ENCODE measurements at regions not wholly inside any gene's neighbourhood (a gene's known extent, or its start where the extent isn't known, plus 50 kb on each side); places are given as distances from the start of the nearest gene placed in this dataset.

GRCh38 chr2:16123856-16124780 is 183.8 kb downstream of the MYCN start:
- Histone ChIP-seq H3K9ac (ENCODE audit: low read length in 5 of 5) (no peak overlapping the region), H3K27ac (ENCODE audit: low read depth, low read length) (no peak overlapping the region), H3K4me1 (ENCODE audit: control insufficient read depth in 5 of 5, insufficient read depth in 5 of 5, low read length in 5 of 5) (peaks cover 0 to 7% (median 0%) of the 10 kb centered on the region in 5 donors), H3K4me3 (ENCODE audit: low read depth in 1 of 5, low read length in 5 of 5) (no peak overlapping the region), H3K27me3 (ENCODE audit: control insufficient read depth in 5 of 5, insufficient read depth in 4 of 5, low read length in 5 of 5) (peaks cover 0 to 11% (median 4%) of the 10 kb centered on the region in 5 donors), H3K36me3 (ENCODE audit: control insufficient read depth in 5 of 5, insufficient read depth in 5 of 5, low read length in 5 of 5) (no peaks in the 10 kb centered on the region), H3K9me3 (ENCODE audit: control insufficient read depth in 5 of 5, low read length in 5 of 5) (peaks cover 0 to 4% (median 0%) of the 10 kb centered on the region in 5 donors)

DNA sequence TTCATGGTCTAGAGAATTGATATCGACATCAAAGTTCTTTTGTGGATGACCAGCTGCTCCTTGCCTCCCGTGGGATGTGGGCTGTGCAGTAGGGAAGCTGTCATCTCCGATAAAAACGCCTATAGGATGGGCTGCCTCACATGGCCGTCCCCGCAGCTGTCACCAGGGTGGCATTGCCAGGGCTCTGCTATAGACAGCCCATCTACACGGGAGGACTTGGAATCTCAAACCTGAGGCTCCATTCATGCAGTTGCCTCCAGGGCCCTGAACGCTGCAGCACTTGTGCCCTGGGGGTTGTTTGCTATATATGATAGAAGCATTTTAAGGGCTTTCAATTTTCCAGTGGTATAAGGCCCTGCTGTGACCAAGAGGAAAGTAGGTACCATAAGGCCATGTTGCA is 183.1 kb downstream of the MYCN start:
- Histone ChIP-seq H3K4me1 (ENCODE audit: control insufficient read depth in 5 of 5, insufficient read depth in 5 of 5, low read length in 5 of 5) (peaks cover 0 to 7% (median 0%) of the 10 kb centered on the region in 5 donors), H3K4me3 (ENCODE audit: low read depth in 1 of 5, low read length in 5 of 5) (no peak overlapping the region), H3K9me3 (ENCODE audit: control insufficient read depth in 5 of 5, low read length in 5 of 5) (peaks cover 0 to 4% (median 0%) of the 10 kb centered on the region in 5 donors), H3K9ac (ENCODE audit: low read length in 5 of 5) (no peak overlapping the region), H3K27ac (ENCODE audit: low read depth, low read length) (no peak overlapping the region), H3K36me3 (ENCODE audit: control insufficient read depth in 5 of 5, insufficient read depth in 5 of 5, low read length in 5 of 5) (no peaks in the 10 kb centered on the region), H3K27me3 (ENCODE audit: control insufficient read depth in 5 of 5, insufficient read depth in 4 of 5, low read length in 5 of 5) (peaks cover 0 to 11% (median 4%) of the 10 kb centered on the region in 5 donors)

DNA sequence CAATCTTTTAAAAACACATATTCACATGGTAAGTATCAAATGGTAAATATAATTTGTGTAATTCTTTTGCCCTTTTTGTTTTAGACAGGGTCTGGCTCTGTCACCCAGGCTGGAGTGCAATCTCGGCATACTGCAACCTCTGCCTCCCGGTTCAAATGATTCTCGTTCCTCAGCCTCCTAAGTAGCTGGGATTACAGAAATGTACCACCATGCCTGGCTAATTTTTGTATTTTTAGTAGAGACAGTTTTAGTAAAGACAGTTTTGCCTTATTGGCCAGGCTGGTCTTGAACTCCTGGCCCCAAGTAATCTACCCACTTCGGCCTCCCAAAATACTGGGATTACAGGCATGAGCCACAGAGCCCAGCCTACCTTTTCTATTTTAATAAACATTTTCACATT is 182.2 kb downstream of the MYCN start:
- Histone ChIP-seq H3K27me3 (ENCODE audit: control insufficient read depth in 5 of 5, insufficient read depth in 4 of 5, low read length in 5 of 5) (peaks cover 0 to 11% (median 4%) of the 10 kb centered on the region in 5 donors), H3K27ac (ENCODE audit: low read depth, low read length) (no peak overlapping the region), H3K9ac (ENCODE audit: low read length in 5 of 5) (no peak overlapping the region), H3K4me1 (ENCODE audit: control insufficient read depth in 5 of 5, insufficient read depth in 5 of 5, low read length in 5 of 5) (peaks cover 0 to 7% (median 0%) of the 10 kb centered on the region in 5 donors), H3K4me3 (ENCODE audit: low read depth in 1 of 5, low read length in 5 of 5) (no peak overlapping the region), H3K36me3 (ENCODE audit: control insufficient read depth in 5 of 5, insufficient read depth in 5 of 5, low read length in 5 of 5) (no peaks in the 10 kb centered on the region), H3K9me3 (ENCODE audit: control insufficient read depth in 5 of 5, low read length in 5 of 5) (peaks cover 0 to 4% (median 0%) of the 10 kb centered on the region in 5 donors)

DNA sequence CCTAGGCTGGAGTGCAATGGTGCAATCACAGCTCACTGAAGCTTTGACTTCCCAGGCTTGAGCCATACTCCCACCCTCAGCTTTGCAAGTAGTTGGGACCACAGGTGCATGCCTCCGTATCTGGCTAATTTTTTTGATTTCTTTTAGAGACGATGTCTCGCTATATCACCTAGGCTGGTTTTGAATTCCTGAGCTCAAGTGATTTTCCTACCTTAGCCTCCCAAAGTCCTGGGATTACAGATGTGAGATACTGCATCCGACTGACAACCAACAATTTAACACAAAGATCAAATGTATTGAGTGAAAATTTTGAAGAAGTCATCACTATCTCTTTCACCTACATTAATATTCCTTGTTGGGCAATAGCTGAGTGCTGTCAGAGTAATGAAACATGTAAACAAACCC is 181.6 kb downstream of the MYCN start:
- Histone ChIP-seq H3K27ac (ENCODE audit: low read depth, low read length) (no peak overlapping the region), H3K9ac (ENCODE audit: low read length in 5 of 5) (no peak overlapping the region), H3K4me1 (ENCODE audit: control insufficient read depth in 5 of 5, insufficient read depth in 5 of 5, low read length in 5 of 5) (peaks cover 0 to 7% (median 0%) of the 10 kb centered on the region in 5 donors), H3K36me3 (ENCODE audit: control insufficient read depth in 5 of 5, insufficient read depth in 5 of 5, low read length in 5 of 5) (no peaks in the 10 kb centered on the region), H3K4me3 (ENCODE audit: low read depth in 1 of 5, low read length in 5 of 5) (no peak overlapping the region), H3K9me3 (ENCODE audit: control insufficient read depth in 5 of 5, low read length in 5 of 5) (peaks cover 0 to 4% (median 0%) of the 10 kb centered on the region in 5 donors), H3K27me3 (ENCODE audit: control insufficient read depth in 5 of 5, insufficient read depth in 4 of 5, low read length in 5 of 5) (peaks cover 0 to 11% (median 4%) of the 10 kb centered on the region in 5 donors)

DNA sequence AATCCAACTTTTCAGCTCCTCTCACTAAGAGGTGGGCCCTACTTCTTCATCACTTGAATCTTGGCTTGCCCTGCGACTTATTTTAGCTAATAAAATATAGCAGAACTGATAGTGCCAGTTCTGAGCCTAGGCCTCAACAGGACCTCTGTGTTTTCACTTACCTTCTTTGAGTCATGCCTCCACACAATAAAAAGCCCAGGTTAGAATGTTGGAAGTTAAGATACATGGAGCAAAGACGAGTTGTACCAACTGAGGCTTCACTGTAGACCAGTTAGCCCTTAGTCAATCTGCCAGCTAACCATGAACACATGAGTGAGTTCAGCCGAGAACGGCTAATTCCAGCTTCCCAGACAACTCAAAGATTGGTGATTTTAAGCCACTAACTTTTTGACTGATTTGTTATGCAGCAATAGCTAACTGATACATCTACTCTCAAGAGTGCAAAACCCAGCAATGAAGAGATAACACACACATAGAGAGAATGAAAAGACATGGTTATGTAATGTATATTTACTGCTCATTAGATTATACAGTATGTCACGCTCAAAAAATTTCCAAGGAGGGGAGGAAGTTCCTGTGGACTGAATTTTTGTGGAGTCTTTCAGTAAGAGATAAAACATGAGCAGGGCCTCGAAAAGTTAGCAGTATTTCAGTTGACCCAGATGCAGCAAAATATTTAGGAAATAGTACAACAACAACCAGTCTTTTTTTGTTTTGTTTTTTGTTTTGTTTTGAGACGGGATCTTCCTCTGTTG is 181.1 kb downstream of the MYCN start:
- peaks cover 0 to under 1% (median 0%) of the 10 kb centered on the region in 5 donors for H3K4me1 ChIP-seq (ENCODE audit: control insufficient read depth in 5 of 5, insufficient read depth in 5 of 5, low read length in 5 of 5)
- no peak overlapping the region for H3K4me3 ChIP-seq (ENCODE audit: low read depth in 1 of 5, low read length in 5 of 5)
- peaks cover 0 to 4% (median 0%) of the 10 kb centered on the region in 5 donors for H3K9me3 ChIP-seq (ENCODE audit: control insufficient read depth in 5 of 5, low read length in 5 of 5)
- H3K27ac ChIP-seq (ENCODE audit: low read depth, low read length): no peak overlapping the region
- no peaks in the 10 kb centered on the region for H3K36me3 ChIP-seq (ENCODE audit: control insufficient read depth in 5 of 5, insufficient read depth in 5 of 5, low read length in 5 of 5)
- H3K9ac ChIP-seq (ENCODE audit: low read length in 5 of 5): no peak overlapping the region
- H3K27me3 ChIP-seq (ENCODE audit: control insufficient read depth in 5 of 5, insufficient read depth in 4 of 5, low read length in 5 of 5): peaks cover 0 to 11% (median 4%) of the 10 kb centered on the region in 5 donors

DNA sequence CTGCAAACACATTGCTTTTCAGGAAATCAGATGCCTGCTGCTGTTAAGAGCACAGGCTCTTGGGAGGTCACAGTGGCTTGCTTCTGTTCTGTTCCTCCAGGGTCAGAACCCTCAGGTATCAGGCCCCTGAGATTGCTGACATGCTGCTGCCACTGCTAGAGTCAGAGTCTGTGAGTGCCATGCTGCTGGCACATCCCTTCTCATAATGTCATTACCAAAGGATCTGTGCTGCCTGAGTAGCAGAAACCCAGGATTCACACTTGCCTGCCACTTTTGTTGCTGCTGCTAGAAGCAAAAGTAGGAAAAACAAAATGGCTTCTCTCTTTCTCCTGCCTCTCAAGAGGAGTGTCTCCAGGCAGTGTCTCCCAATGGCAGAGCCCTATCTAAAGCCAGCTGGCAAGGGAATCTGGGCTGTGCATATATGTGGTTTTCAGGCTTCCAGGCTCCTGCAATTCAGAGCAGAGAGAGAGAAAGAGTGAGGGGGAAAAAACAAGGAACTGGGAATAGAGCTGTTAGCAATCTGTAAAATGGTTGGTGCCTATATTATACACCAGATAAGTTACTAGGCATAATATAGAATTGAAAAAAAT is 180.3 kb downstream of the MYCN start:
- H3K4me1 ChIP-seq (ENCODE audit: control insufficient read depth in 5 of 5, insufficient read depth in 5 of 5, low read length in 5 of 5): no peaks in the 10 kb centered on the region
- H3K4me3 ChIP-seq (ENCODE audit: low read depth in 1 of 5, low read length in 5 of 5): no peak overlapping the region
- H3K9me3 ChIP-seq (ENCODE audit: control insufficient read depth in 5 of 5, low read length in 5 of 5): peaks cover 0 to 4% (median 0%) of the 10 kb centered on the region in 5 donors
- no peaks in the 10 kb centered on the region for H3K36me3 ChIP-seq (ENCODE audit: control insufficient read depth in 5 of 5, insufficient read depth in 5 of 5, low read length in 5 of 5)
- peaks cover 0 to 11% (median 3%) of the 10 kb centered on the region in 5 donors for H3K27me3 ChIP-seq (ENCODE audit: control insufficient read depth in 5 of 5, insufficient read depth in 4 of 5, low read length in 5 of 5)
- H3K9ac ChIP-seq (ENCODE audit: low read length in 5 of 5): no peak overlapping the region
- no peak overlapping the region for H3K27ac ChIP-seq (ENCODE audit: low read depth, low read length)

- no peak overlapping the region for H3K4me3 ChIP-seq (ENCODE audit: low read depth in 1 of 5, low read length in 5 of 5)
- no peak overlapping the region for H3K9ac ChIP-seq (ENCODE audit: low read length in 5 of 5)
- H3K4me1 ChIP-seq (ENCODE audit: control insufficient read depth in 5 of 5, insufficient read depth in 5 of 5, low read length in 5 of 5): no peaks in the 10 kb centered on the region
- H3K27ac ChIP-seq (ENCODE audit: low read depth, low read length): no peak overlapping the region
- peaks cover 0 to 4% (median 0%) of the 10 kb centered on the region in 5 donors for H3K9me3 ChIP-seq (ENCODE audit: control insufficient read depth in 5 of 5, low read length in 5 of 5)
- H3K27me3 ChIP-seq (ENCODE audit: control insufficient read depth in 5 of 5, insufficient read depth in 4 of 5, low read length in 5 of 5): peaks cover 0 to 3% (median 0%) of the 10 kb centered on the region in 5 donors
- H3K36me3 ChIP-seq (ENCODE audit: control insufficient read depth in 5 of 5, insufficient read depth in 5 of 5, low read length in 5 of 5): no peaks in the 10 kb centered on the region
These were observed 179.4 kb downstream of the MYCN start for GRCh38 chr2:16119741-16120140.

DNA sequence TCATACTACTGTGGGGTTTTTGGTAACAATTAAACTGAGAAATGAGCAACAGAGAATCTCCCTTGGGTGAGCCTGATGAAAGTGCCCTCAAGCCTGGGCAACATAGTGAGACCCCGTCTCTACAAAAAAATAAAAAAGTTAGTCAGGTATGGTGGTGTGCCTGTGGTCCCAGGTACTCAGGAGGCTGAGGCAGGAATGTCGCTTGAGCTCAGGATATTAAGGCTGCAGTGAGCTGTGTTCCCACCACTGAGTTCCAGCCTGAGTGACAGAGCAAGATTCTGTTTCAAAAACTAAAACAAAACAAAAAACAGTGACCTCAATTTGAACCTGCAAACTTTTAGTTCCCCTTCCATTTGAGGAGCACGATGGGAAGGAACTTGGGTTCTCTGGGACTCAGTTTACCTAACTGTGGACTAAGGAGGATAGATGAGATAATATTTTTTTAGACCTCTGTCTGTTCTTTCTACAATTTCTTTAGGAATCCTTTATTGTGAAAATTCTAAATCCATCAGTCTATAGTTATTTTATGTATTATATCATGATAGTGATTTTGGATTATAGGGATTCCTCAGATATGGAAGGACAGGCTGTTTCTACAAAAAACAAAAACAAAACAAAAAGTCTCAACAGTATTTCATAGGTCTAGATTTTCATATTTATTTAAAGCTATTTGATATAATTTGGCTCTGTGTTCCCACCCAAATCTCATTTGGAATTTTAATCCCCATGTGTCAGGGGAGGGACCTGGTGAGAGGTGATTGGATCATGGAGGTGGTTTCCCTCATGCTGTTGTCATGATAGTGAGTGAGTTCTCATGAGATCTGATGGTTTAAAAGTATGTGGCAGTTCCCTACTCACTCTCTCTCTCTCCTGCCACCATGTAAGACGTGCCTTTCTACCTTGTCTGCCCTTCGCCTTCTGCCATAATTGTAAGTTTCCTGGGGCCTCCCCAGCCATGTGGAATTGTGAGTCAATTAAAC is 178.6 kb downstream of the MYCN start:
- Histone ChIP-seq H3K9ac (ENCODE audit: low read length in 5 of 5) (no peak overlapping the region), H3K4me3 (ENCODE audit: low read depth in 1 of 5, low read length in 5 of 5) (no peak overlapping the region), H3K27me3 (ENCODE audit: control insufficient read depth in 5 of 5, insufficient read depth in 4 of 5, low read length in 5 of 5) (peaks cover 0 to 3% (median 0%) of the 10 kb centered on the region in 5 donors), H3K9me3 (ENCODE audit: control insufficient read depth in 5 of 5, low read length in 5 of 5) (peaks cover 0 to 4% (median 0%) of the 10 kb centered on the region in 5 donors), H3K4me1 (ENCODE audit: control insufficient read depth in 5 of 5, insufficient read depth in 5 of 5, low read length in 5 of 5) (no peaks in the 10 kb centered on the region), H3K27ac (ENCODE audit: low read depth, low read length) (no peak overlapping the region), H3K36me3 (ENCODE audit: control insufficient read depth in 5 of 5, insufficient read depth in 5 of 5, low read length in 5 of 5) (no peaks in the 10 kb centered on the region)
